ENCODE measurements at regions not wholly inside any gene's neighbourhood (a gene's known extent, or its start where the extent isn't known, plus 50 kb on each side); places are given as distances from the start of the nearest gene placed in this dataset.
"Not testable (repeated sequence)": the region's sequence is repeated elsewhere in the genome, so short reads cannot be mapped to it uniquely, and the experiment has no call there.

- no peak for TF ChIP-seq CTCF (IDR thresholded peaks at IDR 0.05; ENCODE audit: unreplicated experiment)
- no peak for DNase-seq (ENCODE audit: low spot score in 2 of 2, unreplicated experiment in 2 of 2)
- Mint-ChIP-seq H3K4me3 (no peak overlapping the region), H3K9me3 (peaks cover 14% of the 10 kb centered on the region), H3K27me3 (ENCODE audit: low read depth) (no peaks in the 10 kb centered on the region), H3K27ac (no peak overlapping the region), H3K36me3 (no peaks in the 10 kb centered on the region), H3K4me1 (peaks cover 22% of the 10 kb centered on the region)
These were observed 286.6 kb upstream of the KITLG start for GRCh38 chr12:88866881-88867280.

GRCh38 chr12:88865537-88865936, 285.3 kb upstream of the KITLG start:
- no peak for DNase-seq (ENCODE audit: low spot score in 2 of 2, unreplicated experiment in 2 of 2)
- Mint-ChIP-seq H3K4me3 (no peak overlapping the region), H3K36me3 (no peaks in the 10 kb centered on the region), H3K27ac (no peak overlapping the region), H3K27me3 (ENCODE audit: low read depth) (no peaks in the 10 kb centered on the region), H3K4me1 (peaks cover 22% of the 10 kb centered on the region), H3K9me3 (peaks cover 14% of the 10 kb centered on the region)
- TF ChIP-seq CTCF (IDR thresholded peaks at IDR 0.05; ENCODE audit: unreplicated experiment): no peak

GRCh38 chr12:88860851-88861250, 280.6 kb upstream of the KITLG start:
- Mint-ChIP-seq H3K36me3 (peaks cover 2% of the 10 kb centered on the region), H3K9me3 (peaks cover 18% of the 10 kb centered on the region), H3K27me3 (ENCODE audit: low read depth) (no peaks in the 10 kb centered on the region), H3K4me1 (peaks cover 8% of the 10 kb centered on the region), H3K27ac (no peak overlapping the region), H3K4me3 (no peak overlapping the region)
- DNase-seq (ENCODE audit: low spot score in 2 of 2, unreplicated experiment in 2 of 2): no peak
- no peak for TF ChIP-seq CTCF (IDR thresholded peaks at IDR 0.05; ENCODE audit: unreplicated experiment)

- no peak overlapping the region for H3K4me3 Mint-ChIP-seq
- no peak overlapping the region for H3K27ac Mint-ChIP-seq
- H3K9me3 Mint-ChIP-seq: peaks cover 24% of the 10 kb centered on the region
- peaks cover 20% of the 10 kb centered on the region for H3K4me1 Mint-ChIP-seq
- peaks cover 17% of the 10 kb centered on the region for H3K36me3 Mint-ChIP-seq
- H3K27me3 Mint-ChIP-seq (ENCODE audit: low read depth): no peaks in the 10 kb centered on the region
- DNase-seq (ENCODE audit: low spot score in 2 of 2, unreplicated experiment in 2 of 2): no peak
- no peak for TF ChIP-seq CTCF (IDR thresholded peaks at IDR 0.05; ENCODE audit: unreplicated experiment)
These were observed 275.9 kb upstream of the KITLG start for GRCh38 chr12:88856201-88856600.

- TF ChIP-seq CTCF (IDR thresholded peaks at IDR 0.05; ENCODE audit: unreplicated experiment): no peak
- no peak for DNase-seq (ENCODE audit: low spot score in 2 of 2, unreplicated experiment in 2 of 2)
- H3K27ac Mint-ChIP-seq: no peak overlapping the region
- H3K27me3 Mint-ChIP-seq (ENCODE audit: low read depth): no peaks in the 10 kb centered on the region
- peaks cover 28% of the 10 kb centered on the region for H3K9me3 Mint-ChIP-seq
- peaks cover 19% of the 10 kb centered on the region for H3K4me1 Mint-ChIP-seq
- peaks cover 20% of the 10 kb centered on the region for H3K36me3 Mint-ChIP-seq
- no peak overlapping the region for H3K4me3 Mint-ChIP-seq
These were observed 275.0 kb upstream of the KITLG start for GRCh38 chr12:88855301-88855700.

GRCh38 chr12:88854260-88854659, 274.0 kb upstream of the KITLG start:
- TF ChIP-seq CTCF (IDR thresholded peaks at IDR 0.05; ENCODE audit: unreplicated experiment): no peak
- no peaks in the 10 kb centered on the region for H3K27me3 Mint-ChIP-seq (ENCODE audit: low read depth)
- H3K9me3 Mint-ChIP-seq: peaks cover 31% of the 10 kb centered on the region
- H3K36me3 Mint-ChIP-seq: peaks cover 27% of the 10 kb centered on the region
- no peak for DNase-seq (ENCODE audit: low spot score in 2 of 2, unreplicated experiment in 2 of 2)
- H3K27ac Mint-ChIP-seq: peak overlapping the region; percentile 66
- peaks cover 17% of the 10 kb centered on the region for H3K4me1 Mint-ChIP-seq
- no peak overlapping the region for H3K4me3 Mint-ChIP-seq

GRCh38 chr12:88847246-88847645, 267.0 kb upstream of the KITLG start:
- not testable (repeated sequence) for H3K27me3 Mint-ChIP-seq (ENCODE audit: low read depth); H3K4me3 Mint-ChIP-seq; DNase-seq (ENCODE audit: low spot score in 2 of 2, unreplicated experiment in 2 of 2); H3K27ac Mint-ChIP-seq; H3K4me1 Mint-ChIP-seq
- Mint-ChIP-seq H3K9me3 (peaks cover 17% of the 10 kb centered on the region), H3K36me3 (peaks cover 16% of the 10 kb centered on the region)
